ENCODE measurements at regions not wholly inside any gene's neighbourhood (a gene's known extent, or its start where the extent isn't known, plus 50 kb on each side); places are given as distances from the start of the nearest gene placed in this dataset.

DNA sequence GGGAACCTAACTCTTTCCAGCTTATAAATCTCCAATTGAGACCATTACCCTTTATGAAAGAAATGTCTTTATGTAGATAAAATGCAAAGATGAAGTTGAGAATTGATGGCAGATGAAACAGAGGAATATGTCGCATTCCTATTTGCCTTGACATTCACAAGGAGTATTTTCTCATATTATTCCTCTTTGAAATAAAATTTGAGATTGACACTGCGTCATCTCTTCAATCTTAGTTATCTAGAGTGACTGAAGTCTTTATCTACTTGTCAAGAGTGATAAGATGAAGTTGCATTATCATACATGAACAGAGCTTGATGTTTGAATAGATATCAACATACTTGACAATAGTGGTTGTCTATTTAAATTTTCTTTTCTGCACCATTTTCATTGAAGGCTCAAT, 574.4 kb upstream of the SOX9 start:
- TF ChIP-seq USF2 (IDR thresholded peaks at IDR 0.05; ENCODE audit: low read depth, low read length): no peak
- TF ChIP-seq, protein P1, sequence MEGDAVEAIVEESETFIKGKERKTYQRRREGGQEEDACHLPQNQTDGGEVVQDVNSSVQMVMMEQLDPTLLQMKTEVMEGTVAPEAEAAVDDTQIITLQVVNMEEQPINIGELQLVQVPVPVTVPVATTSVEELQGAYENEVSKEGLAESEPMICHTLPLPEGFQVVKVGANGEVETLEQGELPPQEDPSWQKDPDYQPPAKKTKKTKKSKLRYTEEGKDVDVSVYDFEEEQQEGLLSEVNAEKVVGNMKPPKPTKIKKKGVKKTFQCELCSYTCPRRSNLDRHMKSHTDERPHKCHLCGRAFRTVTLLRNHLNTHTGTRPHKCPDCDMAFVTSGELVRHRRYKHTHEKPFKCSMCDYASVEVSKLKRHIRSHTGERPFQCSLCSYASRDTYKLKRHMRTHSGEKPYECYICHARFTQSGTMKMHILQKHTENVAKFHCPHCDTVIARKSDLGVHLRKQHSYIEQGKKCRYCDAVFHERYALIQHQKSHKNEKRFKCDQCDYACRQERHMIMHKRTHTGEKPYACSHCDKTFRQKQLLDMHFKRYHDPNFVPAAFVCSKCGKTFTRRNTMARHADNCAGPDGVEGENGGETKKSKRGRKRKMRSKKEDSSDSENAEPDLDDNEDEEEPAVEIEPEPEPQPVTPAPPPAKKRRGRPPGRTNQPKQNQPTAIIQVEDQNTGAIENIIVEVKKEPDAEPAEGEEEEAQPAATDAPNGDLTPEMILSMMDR (conservative IDR thresholded peaks at IDR 0.05; ENCODE audit: low read depth, low read length): no peak
- TF ChIP-seq CHD1 (IDR thresholded peaks at IDR 0.05; ENCODE audit: low read depth, low read length): no peak
- no peak for TF ChIP-seq POLR2A (IDR thresholded peaks at IDR 0.05; ENCODE audit: low read depth, low read length)
- TF ChIP-seq SMC3 (IDR thresholded peaks at IDR 0.05; ENCODE audit: low read depth, low read length): no peak
- no peak for TF ChIP-seq FOS (IDR thresholded peaks at IDR 0.05; ENCODE audit: low read depth, low read length)
- no peak for TF ChIP-seq RAD21 (IDR thresholded peaks at IDR 0.05; ENCODE audit: low read length)
- no peak for TF ChIP-seq CEBPB (IDR thresholded peaks at IDR 0.05; ENCODE audit: low read depth, low read length)
- no peak for TF ChIP-seq BHLHE40 (IDR thresholded peaks at IDR 0.05; ENCODE audit: low read depth, low read length)
- no peak for TF ChIP-seq MXI1 (IDR thresholded peaks at IDR 0.05; ENCODE audit: borderline replicate concordance, low read depth, low read length)
- TF ChIP-seq MAZ (IDR thresholded peaks at IDR 0.05; ENCODE audit: borderline replicate concordance, low read depth, low read length): no peak

Data from IMR-90 (cell line).